A549 (cell line): ENCODE measurements at regions not wholly inside any gene's neighbourhood (a gene's known extent, or its start where the extent isn't known, plus 50 kb on each side); places are given as distances from the start of the nearest gene placed in this dataset.

Experiments
- ATAC-seq, 2 experiments: fragments of 200-7000 bp in 1 of 2; fragments of >200 bp in 1 of 2; cut with Nextera tagmentation in 1 of 2; cut with Tn5 transposase in 1 of 2; 3 replicates each; pipeline versions ENCODE4 v1.8.0 to v1.9.1; 2018 to 2020; ENCODE audit warnings: mild to moderate bottlenecking in 1 of 2, moderate library complexity in 1 of 2
- CTCF ChIA-PET: fragments of 300-600 bp; sonication (Branson Sonifier 250); formaldehyde crosslinking; extraction: SDS; loops from one replicate; lab custom pipeline; 2021; ENCODE audit warnings: antibody characterized with exemption, inconsistent platforms; lab: Yijun Ruan, JAX
- POLR2A ChIA-PET: fragments of 350-600 bp; formaldehyde crosslinking; extraction: SDS; loops from one replicate; lab custom pipeline; 2021; ENCODE audit warnings: antibody characterized with exemption, inconsistent platforms; lab: Yijun Ruan, JAX
- DNase-seq, 2 experiments: peaks; one replicate each; pipeline versions ENCODE4 v3.0.0 to v3.0.0-alpha.2; 2011 to 2016; ENCODE audit warnings: low read depth in 1 of 2, low spot score in 1 of 2
- FAIRE-seq: peaks from 2 replicates; lab custom pipeline; 2011; peaks lifted over from hg19 to GRCh38; lab: Jason Lieb, UNC
- H3K27ac ChIP-seq, 2 experiments: fragments of >200 bp; sonication (Bioruptor Twin); formaldehyde crosslinking; 3 replicates each; pipeline ENCODE4 v1.5.1; 2016 to 2017
- H3K4me1 ChIP-seq: fragments of >200 bp; sonication (Bioruptor Twin); formaldehyde crosslinking; 3 replicates; pipeline ENCODE4 v1.6.1; 2016
- H3K4me2 ChIP-seq: fragments of >200 bp; sonication (Bioruptor Twin); formaldehyde crosslinking; 3 replicates; pipeline ENCODE4 v1.6.1; 2016
- H3K4me3 ChIP-seq: fragments of >200 bp; sonication (Bioruptor Twin); formaldehyde crosslinking; 3 replicates; pipeline ENCODE4 v1.5.1; 2016
- H3K9me3 ChIP-seq: fragments of >200 bp; sonication (Bioruptor Twin); formaldehyde crosslinking; 3 replicates; pipeline ENCODE4 v1.6.1; 2016
- ATOH8 ChIP-seq: fragments of 250-450 bp; sonication (Bioruptor Pico); IDR thresholded peaks from 2 replicates; pipeline ENCODE4 v1.5.0; 2020; ENCODE audit warnings: low read depth, mild to moderate bottlenecking, moderate library complexity
- BCL3 ChIP-seq: fragments of >200 bp; sonication (Bioruptor Twin); formaldehyde crosslinking; IDR thresholded peaks from 3 replicates; pipeline ENCODE4 v1.6.1; 2016
- CBX2 ChIP-seq: fragments of 200-600 bp; sonication (generic); IDR thresholded peaks from 2 replicates; pipeline ENCODE4 v1.6.1; 2016; ENCODE audit warnings: low read depth, mild to moderate bottlenecking, borderline replicate concordance
- CEBPB ChIP-seq, 2 experiments: fragments of >200 bp in 1 of 2; sonication (Bioruptor Twin) in 1 of 2; formaldehyde crosslinking in 1 of 2; IDR thresholded peaks; 2 replicates each; pipeline ENCODE4 v1.6.1; 2012 to 2016
- CTCF ChIP-seq: fragments of >200 bp; sonication (Bioruptor Twin); formaldehyde crosslinking; IDR thresholded peaks from 3 replicates; pipeline ENCODE4 v1.5.1; 2016
- ELK1 ChIP-seq: fragments of 150-350 bp; IDR thresholded peaks from 2 replicates; pipeline ENCODE4 v1.6.1; 2014; ENCODE audit warnings: low read depth, mild to moderate bottlenecking, low read length
- EP300 ChIP-seq, 2 experiments: fragments of >200 bp; sonication (Bioruptor Twin); formaldehyde crosslinking; IDR thresholded peaks; 2 replicates in 1 of 2; 3 replicates in 1 of 2; pipeline ENCODE4 v1.6.1; 2016 to 2017
- ESRRA ChIP-seq: fragments of 150-350 bp; IDR thresholded peaks from 2 replicates; pipeline ENCODE4 v1.6.1; 2014; ENCODE audit warnings: mild to moderate bottlenecking, low read length, borderline replicate concordance
- FOXS1 ChIP-seq: fragments of 250-450 bp; sonication (Bioruptor Pico); IDR thresholded peaks from 2 replicates; pipeline ENCODE4 v1.5.0; 2020; ENCODE audit warnings: mild to moderate bottlenecking, moderate library complexity
- GATA3 ChIP-seq: IDR thresholded peaks from 2 replicates; pipeline ENCODE4 v1.6.1; 2012; ENCODE audit warnings: borderline replicate concordance
- HMGXB4 ChIP-seq: fragments of 250-450 bp; sonication (Bioruptor Pico); IDR thresholded peaks from 2 replicates; pipeline ENCODE4 v1.5.0; 2021; ENCODE audit warnings: mild to moderate bottlenecking, moderate library complexity, borderline replicate concordance
- HOXB13 ChIP-seq: fragments of 250-450 bp; sonication (Bioruptor Pico); IDR thresholded peaks from 2 replicates; pipeline ENCODE4 v1.5.0; 2020; ENCODE audit warnings: low read depth, mild to moderate bottlenecking, moderate library complexity
- HOXB5 ChIP-seq: fragments of 250-450 bp; sonication (Bioruptor Pico); IDR thresholded peaks from 2 replicates; pipeline ENCODE4 v1.5.0; 2020; ENCODE audit warnings: mild to moderate bottlenecking, moderate library complexity
- JUNB ChIP-seq: fragments of >200 bp; sonication (Bioruptor Twin); formaldehyde crosslinking; IDR thresholded peaks from 2 replicates; pipeline ENCODE4 v1.6.1; 2016
- KDM1A ChIP-seq: fragments of 200-600 bp; sonication (generic); IDR thresholded peaks from 2 replicates; pipeline ENCODE4 v1.6.1; 2016; ENCODE audit warnings: low read depth, mild to moderate bottlenecking
- KDM5A ChIP-seq: fragments of 200-600 bp; sonication (generic); IDR thresholded peaks from 2 replicates; pipeline ENCODE4 v1.6.1; 2016; ENCODE audit warnings: antibody characterized with exemption, mild to moderate bottlenecking
- MAZ ChIP-seq: fragments of 150-350 bp; IDR thresholded peaks from 2 replicates; pipeline ENCODE4 v1.6.1; 2014; ENCODE audit warnings: antibody characterized with exemption, low read depth, low read length, borderline replicate concordance
- NPAS2 ChIP-seq: fragments of 250-450 bp; sonication (Bioruptor Pico); IDR thresholded peaks from 2 replicates; pipeline ENCODE4 v1.8.0; 2022; ENCODE audit warnings: mild to moderate bottlenecking, moderate library complexity, borderline replicate concordance
- NR3C1 ChIP-seq: fragments of >200 bp; sonication (Bioruptor Twin); formaldehyde crosslinking; IDR thresholded peaks from 3 replicates; pipeline ENCODE4 v1.6.1; 2017
- PBX3 ChIP-seq: IDR thresholded peaks from 2 replicates; pipeline ENCODE4 v1.6.1; 2012
- POLR2A ChIP-seq: IDR thresholded peaks from 2 replicates; pipeline ENCODE4 v1.6.1; 2012; ENCODE audit warnings: mild to moderate bottlenecking, low read length
- POLR2AphosphoS2 ChIP-seq: conservative IDR thresholded peaks from 2 replicates; pipeline ENCODE4 v1.6.1; 2012; ENCODE audit warnings: low read length, improper control_type of control experiment, inconsistent platforms
- RAD21 ChIP-seq, 2 experiments: fragments of >200 bp in 1 of 2; sonication (Bioruptor Twin) in 1 of 2; formaldehyde crosslinking in 1 of 2; IDR thresholded peaks in 1 of 2; conservative IDR thresholded peaks in 1 of 2; 2 replicates in 1 of 2; 3 replicates in 1 of 2; pipeline ENCODE4 v1.6.1; 2012 to 2018; ENCODE audit warnings: inconsistent platforms in 1 of 2
- RFX5 ChIP-seq: fragments of 450-650 bp; IDR thresholded peaks from 2 replicates; pipeline ENCODE4 v1.7.1; 2014; ENCODE audit warnings: antibody characterized with exemption, mild to moderate bottlenecking, moderate library complexity
- RNF2 ChIP-seq: fragments of 200-600 bp; sonication (generic); IDR thresholded peaks from 2 replicates; pipeline ENCODE4 v1.6.1; 2016; ENCODE audit warnings: low read depth, mild to moderate bottlenecking, antibody characterized with exemption, moderate library complexity, borderline replicate concordance
- SMC3 ChIP-seq: fragments of >200 bp; sonication (Bioruptor Twin); formaldehyde crosslinking; IDR thresholded peaks from 3 replicates; pipeline ENCODE4 v1.6.1; 2018; ENCODE audit warnings: inconsistent platforms
- SREBF2 ChIP-seq: fragments of 450-650 bp; IDR thresholded peaks from 2 replicates; pipeline ENCODE4 v1.6.1; 2014; ENCODE audit warnings: mild to moderate bottlenecking, moderate library complexity
- TFCP2L1 ChIP-seq: fragments of 250-450 bp; sonication (Bioruptor Pico); IDR thresholded peaks from 2 replicates; pipeline ENCODE4 v1.5.0; 2021; ENCODE audit warnings: mild to moderate bottlenecking
- TP53 ChIP-seq: fragments of 250-450 bp; sonication (Bioruptor Pico); IDR thresholded peaks from 2 replicates; pipeline ENCODE4 v1.5.0; 2021; ENCODE audit warnings: mild to moderate bottlenecking, moderate library complexity
- ZSCAN20 ChIP-seq: fragments of 250-450 bp; sonication (Bioruptor Pico); IDR thresholded peaks from 2 replicates; pipeline ENCODE4 v1.8.0; 2022; ENCODE audit warnings: mild to moderate bottlenecking, moderate library complexity
- WGBS: methylation state at CpG from one replicate; pipeline ENCODE4 v1.1.6; 2017; ENCODE audit errors: missing lambda C conversion rate; 5-methylcytosine and 5-hydroxymethylcytosine counted together

- TF ChIP-seq CTCF (no peak), NR3C1 (no peak), POLR2A (no peak), ATOH8 (CRISPR knock-in tag) (no peak), HOXB5 (no peak), HOXB13 (CRISPR knock-in tag) (no peak), CBX2 (no peak), EP300 (IDR thresholded peaks at IDR 0.05) (no peak), RAD21 (conservative IDR thresholded peaks at IDR 0.05 in 1 of 2, IDR thresholded peaks at IDR 0.05 in 1 of 2) (no peak), HMGXB4 (no peak)
Measured at GRCh38 chr6:12351672-12352071, 61.5 kb downstream of the EDN1 start (continued).

GRCh38 chr6:12353731-12354130 is 63.6 kb downstream of the EDN1 start:
- peaks cover 49% of the 10 kb centered on the region for H3K4me1 ChIP-seq
- POLR2A ChIA-PET, result no interaction called here

GRCh38 chr6:12354499-12354898 is 64.3 kb downstream of the EDN1 start:
- FAIRE-seq (no peak), ATAC-seq (no peak), DNase-seq (no peak)
- no peak for TF ChIP-seq KDM1A
- no peak for TF ChIP-seq PBX3
- TF ChIP-seq ESRRA, result no peak
- no peak for TF ChIP-seq JUNB
- TF ChIP-seq ELK1, result no peak
- TF ChIP-seq GATA3, result no peak
- TF ChIP-seq NPAS2 (CRISPR knock-in tag), result no peak
- TF ChIP-seq TP53 (CRISPR knock-in tag), result no peak
- no peak for TF ChIP-seq RFX5
- TF ChIP-seq BCL3, result no peak
- no peak for TF ChIP-seq TFCP2L1 (CRISPR knock-in tag)
- TF ChIP-seq POLR2AphosphoS2, result no peak
- TF ChIP-seq KDM5A, result no peak
- TF ChIP-seq MAZ, result no peak
- TF ChIP-seq ZSCAN20 (CRISPR knock-in tag), result no peak
- no peak for TF ChIP-seq HOXB5
- TF ChIP-seq SREBF2, result no peak
- no peak for TF ChIP-seq FOXS1
- no peak for TF ChIP-seq SMC3
- ChIA-PET CTCF (interaction anchor here (1.7 kb wide), 1 partner anchor 249 kb away, joined by 4 read pairs; no protein-coding TSS in a partner anchor), POLR2A (no interaction called here)
- H3K4me1 ChIP-seq, result peaks cover 42% of the 10 kb centered on the region
- no peak overlapping the region for H3K4me3 ChIP-seq
- 78% methylated on average over 3 of the region's 3 CpGs for WGBS
- peak overlapping the region; percentile 16; the same call in 1 of the 3 replicates for H3K4me2 ChIP-seq
- peaks cover 37% of the 10 kb centered on the region for H3K9me3 ChIP-seq
- H3K27ac ChIP-seq, result peak overlapping the region; percentile 68 to 80

More at GRCh38 chr6:12353731-12354130, 63.6 kb downstream of the EDN1 start:
- ATAC-seq, result no peak
- 77% methylated on average over 3 of the region's 3 CpGs for WGBS
- no peak overlapping the region for H3K4me2 ChIP-seq
- peak overlapping the region; percentile 68 to 88; a peak in 5 of 6 replicates for H3K27ac ChIP-seq
- FAIRE-seq, result no peak
- H3K9me3 ChIP-seq, result peaks cover 37% of the 10 kb centered on the region
- DNase-seq, result no peak
- CTCF ChIA-PET, result interaction anchor here (1.5 kb wide), 1 partner anchor 9 kb away, joined by 3 read pairs; no protein-coding TSS in a partner anchor
- H3K4me3 ChIP-seq, result no peak overlapping the region
- TF ChIP-seq CEBPB (IDR thresholded peaks at IDR 0.05) (no peak), ZSCAN20 (CRISPR knock-in tag) (no peak), RNF2 (no peak), CBX2 (no peak)
- TF ChIP-seq, all 56 proteins: peak for 0
